ENCODE measurements at regions not wholly inside any gene's neighbourhood (a gene's known extent, or its start where the extent isn't known, plus 50 kb on each side); places are given as distances from the start of the nearest gene placed in this dataset.

- TF ChIP-seq CTCF (conservative IDR thresholded peaks at IDR 0.05; ENCODE audit: low read depth in 2 of 2) (no peak), EZH2 (IDR thresholded peaks at IDR 0.05; ENCODE audit: low read depth, unreplicated experiment) (no peak), EZH2phosphoT487 (IDR thresholded peaks at IDR 0.05; ENCODE audit: unreplicated experiment) (no peak), REST (IDR thresholded peaks at IDR 0.05; ENCODE audit: unreplicated experiment) (no peak), POLR2AphosphoS5 (IDR thresholded peaks at IDR 0.05; ENCODE audit: low read depth) (no peak), JUNB (IDR thresholded peaks at IDR 0.05; ENCODE audit: unreplicated experiment) (no peak), ZNF331 (CRISPR knock-in tag; IDR thresholded peaks at IDR 0.05; ENCODE audit: low read depth) (no peak)
Observed at GRCh38 chr22:48902001-48902869, 925.4 kb downstream of the BRD1 start.

All from GM23338 (cell line).